PC-3 (cell line): ENCODE measurements at regions not wholly inside any gene's neighbourhood (a gene's known extent, or its start where the extent isn't known, plus 50 kb on each side); places are given as distances from the start of the nearest gene placed in this dataset.

Experiments used
- ATAC-seq: fragments of 200-7000 bp; cut with Tn5 transposase; 2 replicates; pipeline ENCODE4 v1.9.1; 2020; ENCODE audit warnings: mild to moderate bottlenecking, moderate library complexity
- BruUV-seq: library from RNA; stranded (reverse); fragments of 400-500 nt; replicated peaks from 2 replicates; lab custom pipeline; 2021; lab: Mats Ljungman, UMichigan
- CTCF ChIA-PET: fragments of 300-600 bp; sonication (Branson Sonifier 250); formaldehyde crosslinking; loops from one replicate; lab custom pipeline; 2022; ENCODE audit warnings: antibody characterized with exemption; lab: Charles Lee
- POLR2A ChIA-PET: fragments of 300-600 bp; sonication (Branson Sonifier 250); formaldehyde crosslinking; loops from one replicate; lab custom pipeline; 2022; ENCODE audit warnings: antibody characterized with exemption; ENCODE audit not compliant: unreplicated experiment; lab: Charles Lee
- DNase-seq: peaks from one replicate; pipeline ENCODE4 v3.0.0-alpha.2; 2015
- H2AFZ ChIP-seq: fragments of 300-600 bp; sonication (generic); 2 replicates; pipeline ENCODE4 v1.6.0; 2016; ENCODE audit warnings: antibody characterized with exemption, low read length
- H3F3A ChIP-seq: fragments of 300-600 bp; sonication (generic); one replicate; pipeline ENCODE4 v1.6.0; 2017; ENCODE audit warnings: antibody characterized with exemption, low read length, control low read depth, mild to moderate bottlenecking; ENCODE audit not compliant: unreplicated experiment
- H3K27ac ChIP-seq: fragments of 300-600 bp; sonication (generic); 2 replicates; pipeline ENCODE4 v1.5.1; 2016; ENCODE audit warnings: mild to moderate bottlenecking, low read length
- H3K27me3 ChIP-seq: fragments of 300-600 bp; sonication (generic); 2 replicates; pipeline ENCODE4 v1.6.1; 2016; ENCODE audit warnings: low read length, mixed read lengths
- H3K36me3 ChIP-seq: fragments of 300-600 bp; sonication (generic); 2 replicates; pipeline ENCODE4 v1.6.1; 2016; ENCODE audit warnings: low read depth, mixed run types, low read length, mixed read lengths
- H3K4me1 ChIP-seq: fragments of 300-600 bp; sonication (generic); 2 replicates; pipeline ENCODE4 v1.5.1; 2016; ENCODE audit warnings: low read length; ENCODE audit not compliant: insufficient read depth
- H3K4me2 ChIP-seq: fragments of 300-600 bp; sonication (generic); 2 replicates; pipeline ENCODE4 v1.6.0; 2016; ENCODE audit warnings: low read length
- H3K4me3 ChIP-seq: fragments of 300-600 bp; sonication (generic); 2 replicates; pipeline ENCODE4 v1.5.1; 2016; ENCODE audit warnings: mild to moderate bottlenecking, low read length, mixed read lengths
- H3K79me2 ChIP-seq: fragments of 300-600 bp; sonication (generic); 2 replicates; pipeline ENCODE4 v1.6.1; 2017; ENCODE audit warnings: low read length, mixed read lengths
- H3K9ac ChIP-seq: fragments of 300-600 bp; sonication (generic); 2 replicates; pipeline ENCODE4 v1.6.0; 2016; ENCODE audit warnings: mild to moderate bottlenecking, low read length
- H3K9me2 ChIP-seq: fragments of 300-600 bp; sonication (generic); replicated peaks from 2 replicates; pipeline ENCODE4 v1.6.1; 2016; ENCODE audit warnings: mixed run types, low read length, mixed read lengths
- H3K9me3 ChIP-seq: fragments of 300-600 bp; sonication (generic); 2 replicates; pipeline ENCODE4 v1.6.1; 2016; ENCODE audit warnings: low read length, mixed read lengths
- H4K20me1 ChIP-seq: fragments of 300-600 bp; sonication (generic); 2 replicates; pipeline ENCODE4 v1.6.1; 2016; ENCODE audit warnings: low read length, mixed read lengths
- CTCF ChIP-seq: fragments of 300-600 bp; sonication (generic); conservative IDR thresholded peaks from 2 replicates; pipeline ENCODE4 v1.5.1; 2017; ENCODE audit warnings: antibody characterized with exemption, low read depth, mild to moderate bottlenecking, low read length
- EZH2 ChIP-seq: fragments of 300-600 bp; sonication (generic); IDR thresholded peaks from one replicate; pipeline ENCODE4 v1.6.1; 2017; ENCODE audit warnings: antibody characterized with exemption, mild to moderate bottlenecking, low read length; ENCODE audit not compliant: unreplicated experiment
- EZH2phosphoT487 ChIP-seq: fragments of 300-600 bp; sonication (generic); IDR thresholded peaks from 2 replicates; pipeline ENCODE4 v1.6.1; 2018; ENCODE audit warnings: mild to moderate bottlenecking, antibody characterized with exemption, low read length, borderline replicate concordance
- intact Hi-C: fragments of 100-400 bp; cut with micrococcal nuclease; formaldehyde crosslinking; loops from 2 replicates; pipeline ENCODE4 v1.9.0; 2023

- Histone ChIP-seq H3K27ac (no peak overlapping the region), H3K27me3 (no peaks in the 10 kb centered on the region), H3K4me2 (no peak overlapping the region), H2AFZ (no peak overlapping the region), H3K9ac (no peak overlapping the region), H3K4me1 (no peaks in the 10 kb centered on the region), H3K79me2 (no peaks in the 10 kb centered on the region), H3K9me3 (no peaks in the 10 kb centered on the region), H3F3A (no peaks in the 10 kb centered on the region), H3K9me2 (no peaks in the 10 kb centered on the region), H3K36me3 (no peaks in the 10 kb centered on the region), H4K20me1 (no peaks in the 10 kb centered on the region), H3K4me3 (no peak overlapping the region)
- TF ChIP-seq EZH2phosphoT487 (no peak), EZH2 (no peak), CTCF (no peak)
- POLR2A ChIA-PET = no interaction called here
- no TSS peak for BruUV-seq
- intact Hi-C loops = no loop called here
- no peak for DNase-seq
- no peak for ATAC-seq
- CTCF ChIA-PET = no interaction called here
Measured at GRCh38 chrX:16033331-16033730, 90.0 kb upstream of the GRPR start.

GRCh38 chrX:16028576-16028975, 94.8 kb upstream of the GRPR start:
- DNase-seq = no peak
- Histone ChIP-seq H3K4me1 (peaks cover 15% of the 10 kb centered on the region), H3K9ac (no peak overlapping the region), H3F3A (no peaks in the 10 kb centered on the region), H3K36me3 (no peaks in the 10 kb centered on the region), H4K20me1 (no peaks in the 10 kb centered on the region), H3K27me3 (no peaks in the 10 kb centered on the region), H2AFZ (no peak overlapping the region), H3K4me2 (no peak overlapping the region), H3K27ac (no peak overlapping the region), H3K79me2 (no peaks in the 10 kb centered on the region), H3K4me3 (no peak overlapping the region), H3K9me3 (no peaks in the 10 kb centered on the region), H3K9me2 (no peaks in the 10 kb centered on the region)
- ChIA-PET CTCF (no interaction called here), POLR2A (no interaction called here)
- intact Hi-C loops = no loop called here
- TF ChIP-seq CTCF (no peak), EZH2 (no peak), EZH2phosphoT487 (no peak)
- ATAC-seq = no peak
- no TSS peak for BruUV-seq

GRCh38 chrX:16023790-16024734, 99.3 kb upstream of the GRPR start:
- H3K9ac ChIP-seq = peak overlapping the region; percentile 31; the same call in 1 of the 2 replicates

More at GRCh38 chrX:16023790-16024734, 99.3 kb upstream of the GRPR start:
- peak overlapping the region; percentile 44 for H3K4me2 ChIP-seq
- H3K4me3 ChIP-seq = peak overlapping the region; percentile 3; the same call in 1 of the 2 replicates
- BruUV-seq = no TSS peak
- no peaks in the 10 kb centered on the region for H3F3A ChIP-seq
- H3K79me2 ChIP-seq = no peaks in the 10 kb centered on the region
- H3K4me1 ChIP-seq = peaks cover 33% of the 10 kb centered on the region
- H3K27ac ChIP-seq = peak overlapping the region; percentile 82
- no peaks in the 10 kb centered on the region for H3K9me2 ChIP-seq
- ChIA-PET CTCF (interaction anchor here (0.6 kb wide), 1 partner anchor 555 kb away, joined by 3 read pairs; no protein-coding TSS in a partner anchor), POLR2A (no interaction called here)
- H3K9me3 ChIP-seq = no peaks in the 10 kb centered on the region
- no peaks in the 10 kb centered on the region for H4K20me1 ChIP-seq
- intact Hi-C loops = no loop called here
- peak; percentile 73 for DNase-seq
- H3K27me3 ChIP-seq = no peaks in the 10 kb centered on the region
- H2AFZ ChIP-seq = no peak overlapping the region
- H3K36me3 ChIP-seq = no peaks in the 10 kb centered on the region
- no peak for TF ChIP-seq EZH2
- TF ChIP-seq EZH2phosphoT487 = no peak
- TF ChIP-seq CTCF = no peak
- ATAC-seq = peak; percentile 73
